GM10266 (cell line): ENCODE measurements at regions not wholly inside any gene's neighbourhood (a gene's known extent, or its start where the extent isn't known, plus 50 kb on each side); places are given as distances from the start of the nearest gene placed in this dataset.

Experiments
- DNase-seq: peaks from one replicate; pipeline ENCODE4 v3.0.0; 2012; ENCODE audit errors: extremely low spot score
- CTCF ChIP-seq: IDR thresholded peaks from 2 replicates; pipeline ENCODE4 v1.5.1; 2012; ENCODE audit warnings: mild to moderate bottlenecking, low read depth; ENCODE audit not compliant: control insufficient read depth, insufficient read depth; ENCODE audit errors: missing control alignments

GRCh38 chr9:99561961-99562565 lies 259.6 kb upstream of the NR4A3 start:
- no peak for DNase-seq
- no peak for TF ChIP-seq CTCF

GRCh38 chr9:99563364-99563763 lies 258.3 kb upstream of the NR4A3 start:
- no peak for TF ChIP-seq CTCF
- no peak for DNase-seq

- no peak for DNase-seq
- no peak for TF ChIP-seq CTCF
These were observed 256.5 kb upstream of the NR4A3 start for GRCh38 chr9:99565203-99565602.

GRCh38 chr9:99567436-99567835 lies 254.2 kb upstream of the NR4A3 start:
- DNase-seq, result no peak

GRCh38 chr9:99569840-99570239 lies 251.8 kb upstream of the NR4A3 start:
- no peak for TF ChIP-seq CTCF

More at GRCh38 chr9:99567436-99567835, 254.2 kb upstream of the NR4A3 start:
- no peak for TF ChIP-seq CTCF

GRCh38 chr9:99572567-99572966 lies 249.1 kb upstream of the NR4A3 start:
- no peak for DNase-seq
- no peak for TF ChIP-seq CTCF

More at GRCh38 chr9:99569840-99570239, 251.8 kb upstream of the NR4A3 start:
- DNase-seq, result no peak

- no peak for DNase-seq
- no peak for TF ChIP-seq CTCF
These were observed 248.6 kb upstream of the NR4A3 start for GRCh38 chr9:99573085-99573484.
